ENCODE measurements at regions not wholly inside any gene's neighbourhood (a gene's known extent, or its start where the extent isn't known, plus 50 kb on each side); places are given as distances from the start of the nearest gene placed in this dataset.

DNA sequence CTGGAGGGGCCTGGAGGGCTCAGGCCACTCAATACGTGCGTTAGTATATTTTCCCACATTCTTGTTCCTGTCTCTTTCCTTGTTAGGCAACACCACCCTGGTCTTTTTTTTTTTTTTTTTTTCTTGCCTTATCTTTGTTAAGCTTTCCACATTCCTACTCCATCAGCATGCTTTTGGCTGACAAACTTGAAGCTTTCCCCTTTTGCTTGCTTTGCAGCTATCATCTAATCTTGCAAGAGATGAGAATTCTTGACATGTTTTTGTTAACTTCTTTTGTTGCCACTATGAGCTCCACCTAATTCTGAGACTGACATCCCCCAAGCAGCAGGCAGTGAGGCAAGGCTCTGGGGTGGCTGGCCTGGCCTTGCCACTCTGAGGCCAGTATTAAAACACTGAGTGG is 52.5 kb upstream of the NRP1 start:
- no peak for DNase-seq (ENCODE audit: low spot score)

DNA sequence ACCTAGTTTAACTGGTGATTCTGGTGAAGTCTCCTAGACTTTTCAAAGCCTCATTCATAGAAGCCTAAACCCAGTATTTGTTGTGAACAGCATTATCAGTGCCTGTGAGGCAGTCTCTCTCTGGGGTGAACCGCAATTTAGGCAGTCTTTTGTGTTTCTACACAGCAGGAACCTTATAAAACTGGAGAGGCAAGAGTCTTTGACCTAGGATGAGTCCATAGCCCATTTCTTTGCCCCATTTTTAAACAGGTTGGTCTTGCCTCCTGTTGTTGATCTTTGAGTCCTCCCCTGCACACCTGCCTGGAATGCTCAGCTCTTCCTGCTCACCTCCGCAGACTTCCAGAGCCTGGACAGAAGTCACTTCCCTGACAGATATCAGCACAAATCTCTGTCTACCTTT is 51.2 kb upstream of the NRP1 start:
- no peak for DNase-seq (ENCODE audit: low spot score)

GRCh38 chr10:33385015-33385414 is 50.5 kb upstream of the NRP1 start:
- no peak for DNase-seq (ENCODE audit: low spot score)

Data from mucosa of gallbladder (tissue), 1 donor.